Activated naive CD4-positive, alpha-beta T cell treated with anti-CD3 and anti-CD28 coated beads, Interleukin-2, amount 10 ng/mL, durations not matched to agents 7 days and 5 days (primary cell): ENCODE measurements at regions not wholly inside any gene's neighbourhood (a gene's known extent, or its start where the extent isn't known, plus 50 kb on each side); places are given as distances from the start of the nearest gene placed in this dataset.
"Not testable (repeated sequence)": the region's sequence is repeated elsewhere in the genome, so short reads cannot be mapped to it uniquely, and the experiment has no call there.

Experiments used
- CTCF ChIA-PET: fragments of 350-600 bp; sonication (Branson Sonifier 250); formaldehyde crosslinking; loops from one replicate; lab custom pipeline; 2021; ENCODE audit warnings: antibody characterized with exemption; lab: Charles Lee
- DNase-seq: peaks from one replicate; pipeline ENCODE4 v3.0.0-alpha.2; 2020
- H3K27ac Mint-ChIP-seq: one replicate; pipeline ENCODE4 v1.8.0; 2021; ENCODE audit warnings: mild to moderate bottlenecking, moderate library complexity, mixed read lengths
- H3K27me3 Mint-ChIP-seq: one replicate; pipeline ENCODE4 v1.8.0; 2021; ENCODE audit warnings: mild to moderate bottlenecking, mixed read lengths
- H3K36me3 Mint-ChIP-seq: one replicate; pipeline ENCODE4 v1.8.0; 2021; ENCODE audit warnings: mixed read lengths
- H3K4me1 Mint-ChIP-seq: one replicate; pipeline ENCODE4 v1.8.0; 2021; ENCODE audit warnings: mixed read lengths
- H3K4me3 Mint-ChIP-seq: one replicate; pipeline ENCODE4 v1.8.0; 2021; ENCODE audit warnings: mild to moderate bottlenecking, moderate library complexity, mixed read lengths
- H3K9me3 Mint-ChIP-seq: one replicate; pipeline ENCODE4 v1.8.0; 2021; ENCODE audit warnings: mixed read lengths

DNA sequence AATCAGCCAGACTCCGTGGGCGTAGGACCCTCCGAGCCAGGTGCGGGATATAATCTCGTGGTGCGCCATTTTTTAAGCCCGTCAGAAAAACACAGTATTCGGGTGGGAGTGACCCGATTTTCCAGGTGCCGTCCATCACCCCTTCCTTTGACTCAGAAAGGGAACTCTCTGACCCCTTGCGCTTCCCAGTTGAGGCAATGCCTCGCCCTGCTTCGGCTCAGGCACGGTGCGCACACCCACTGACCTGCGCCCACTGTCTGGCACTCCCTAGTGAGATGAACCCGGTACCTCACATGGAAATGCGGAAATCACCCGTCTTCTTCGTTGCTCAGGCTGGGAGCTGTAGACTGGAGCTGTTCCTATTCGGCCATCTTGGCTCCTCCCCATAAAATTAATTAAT lies 1366.5 kb downstream of the LRFN5 start:
- CTCF ChIA-PET, H3K36me3 Mint-ChIP-seq, H3K27me3 Mint-ChIP-seq, H3K9me3 Mint-ChIP-seq, H3K27ac Mint-ChIP-seq, H3K4me1 Mint-ChIP-seq, H3K4me3 Mint-ChIP-seq, DNase-seq: not testable (repeated sequence)

GRCh38 chr14:42965512-42965911 lies 1358.8 kb downstream of the LRFN5 start:
- Mint-ChIP-seq H3K27ac (no peak overlapping the region), H3K36me3 (no peaks in the 10 kb centered on the region), H3K27me3 (no peaks in the 10 kb centered on the region), H3K9me3 (peaks cover 5% of the 10 kb centered on the region), H3K4me1 (no peaks in the 10 kb centered on the region), H3K4me3 (no peak overlapping the region)
- DNase-seq: no peak
- CTCF ChIA-PET: no interaction called here

GRCh38 chr14:42961509-42961908 lies 1354.8 kb downstream of the LRFN5 start:
- CTCF ChIA-PET: no interaction called here
- no peaks in the 10 kb centered on the region for H3K4me1 Mint-ChIP-seq
- no peak for DNase-seq
- H3K4me3 Mint-ChIP-seq: no peak overlapping the region
- no peaks in the 10 kb centered on the region for H3K27me3 Mint-ChIP-seq
- H3K27ac Mint-ChIP-seq: no peak overlapping the region
- peaks cover 9% of the 10 kb centered on the region for H3K9me3 Mint-ChIP-seq
- no peaks in the 10 kb centered on the region for H3K36me3 Mint-ChIP-seq

GRCh38 chr14:42950363-42950762 lies 1343.7 kb downstream of the LRFN5 start:
- no peak overlapping the region for H3K4me3 Mint-ChIP-seq
- H3K27ac Mint-ChIP-seq: peak overlapping the region; percentile 67
- no peak for DNase-seq
- no peaks in the 10 kb centered on the region for H3K36me3 Mint-ChIP-seq
- CTCF ChIA-PET: no interaction called here
- no peaks in the 10 kb centered on the region for H3K4me1 Mint-ChIP-seq
- H3K27me3 Mint-ChIP-seq: no peaks in the 10 kb centered on the region
- H3K9me3 Mint-ChIP-seq: peaks cover 6% of the 10 kb centered on the region

DNA sequence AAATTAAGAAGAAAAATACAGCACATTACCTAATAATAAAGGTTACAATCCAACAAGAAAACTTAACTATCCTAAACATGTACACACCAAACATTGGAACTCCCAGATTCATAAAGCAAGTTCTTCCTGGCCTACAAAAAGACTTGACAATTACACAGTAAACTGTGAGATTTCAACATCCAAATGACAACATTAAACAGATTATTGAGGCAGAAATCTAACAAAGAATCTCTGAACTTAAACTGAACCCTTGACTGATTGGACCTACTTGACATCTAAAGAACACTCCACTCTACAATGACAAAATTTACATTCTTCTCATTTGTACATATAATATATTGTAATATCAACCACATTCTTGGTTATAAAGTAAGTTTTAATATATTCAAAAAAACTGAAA lies 1341.3 kb downstream of the LRFN5 start:
- no peak for DNase-seq
- H3K9me3 Mint-ChIP-seq: peaks cover 6% of the 10 kb centered on the region
- H3K27ac Mint-ChIP-seq: no peak overlapping the region
- H3K27me3 Mint-ChIP-seq: no peaks in the 10 kb centered on the region
- no peaks in the 10 kb centered on the region for H3K36me3 Mint-ChIP-seq
- CTCF ChIA-PET: no interaction called here
- no peaks in the 10 kb centered on the region for H3K4me1 Mint-ChIP-seq
- H3K4me3 Mint-ChIP-seq: no peak overlapping the region

- no peaks in the 10 kb centered on the region for H3K27me3 Mint-ChIP-seq
- DNase-seq: no peak
- no peaks in the 10 kb centered on the region for H3K36me3 Mint-ChIP-seq
- CTCF ChIA-PET: no interaction called here
- H3K4me3 Mint-ChIP-seq: no peak overlapping the region
- H3K27ac Mint-ChIP-seq: no peak overlapping the region
- H3K4me1 Mint-ChIP-seq: no peaks in the 10 kb centered on the region
- H3K9me3 Mint-ChIP-seq: peaks cover 2% of the 10 kb centered on the region
Observed at GRCh38 chr14:42944284-42944683, 1337.6 kb downstream of the LRFN5 start.

DNA sequence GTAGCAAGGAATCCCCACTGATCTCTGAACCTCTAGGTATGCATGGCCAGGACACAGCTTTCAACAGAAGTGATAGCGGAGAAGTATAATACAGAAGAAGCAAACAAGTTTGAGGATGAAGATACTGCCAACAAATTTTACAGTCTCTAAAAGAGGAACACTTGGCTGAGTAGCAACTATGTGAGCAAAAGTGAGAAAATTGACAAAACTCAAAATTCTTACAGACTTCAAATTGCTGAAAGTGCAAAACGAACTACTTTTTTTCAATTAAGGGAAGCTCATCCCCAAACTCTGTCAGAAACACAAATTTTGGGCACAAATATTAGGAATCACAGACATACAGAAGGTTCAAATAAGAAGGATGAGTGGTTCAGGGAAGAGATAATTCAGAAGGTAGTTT lies 1324.6 kb downstream of the LRFN5 start:
- CTCF ChIA-PET: no interaction called here
- H3K4me1 Mint-ChIP-seq: no peaks in the 10 kb centered on the region
- DNase-seq: no peak
- no peaks in the 10 kb centered on the region for H3K36me3 Mint-ChIP-seq
- H3K4me3 Mint-ChIP-seq: no peak overlapping the region
- peaks cover 15% of the 10 kb centered on the region for H3K9me3 Mint-ChIP-seq
- no peaks in the 10 kb centered on the region for H3K27me3 Mint-ChIP-seq
- no peak overlapping the region for H3K27ac Mint-ChIP-seq

DNA sequence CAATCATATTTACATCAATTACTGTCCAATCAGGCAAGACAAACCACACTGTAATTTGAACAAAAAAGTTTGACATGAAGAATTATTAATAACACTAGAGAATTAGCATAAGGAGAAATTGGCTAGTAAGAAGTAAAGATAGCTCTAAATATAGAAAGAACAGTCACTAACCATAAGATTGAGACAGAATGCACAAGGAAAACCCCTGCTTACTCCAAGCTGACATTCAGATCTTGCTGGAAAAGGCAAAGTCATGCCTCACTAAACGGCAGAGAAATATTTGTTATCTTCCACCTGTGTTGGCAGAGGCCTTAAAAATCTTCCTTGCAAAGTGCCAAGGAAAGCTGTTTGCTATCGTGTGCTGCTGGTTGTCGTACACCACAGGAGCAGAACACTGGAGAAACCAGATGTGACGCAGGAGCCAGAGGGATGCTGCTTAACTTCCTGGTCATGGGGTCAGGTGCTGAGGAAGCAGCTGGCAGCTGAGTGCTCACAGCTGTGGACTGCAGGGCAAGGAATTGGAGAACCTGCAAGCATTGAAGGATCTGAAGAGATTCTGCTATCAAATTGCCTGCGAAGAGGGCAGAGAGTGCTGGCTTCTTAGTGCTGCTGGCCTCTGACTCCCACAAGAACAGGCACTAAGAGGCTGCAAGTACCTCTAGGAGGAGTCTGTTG lies 1323.3 kb downstream of the LRFN5 start:
- peaks cover 19% of the 10 kb centered on the region for H3K9me3 Mint-ChIP-seq
- H3K27me3 Mint-ChIP-seq: no peaks in the 10 kb centered on the region
- H3K4me3 Mint-ChIP-seq: no peak overlapping the region
- CTCF ChIA-PET: no interaction called here
- no peaks in the 10 kb centered on the region for H3K36me3 Mint-ChIP-seq
- no peak for DNase-seq
- no peak overlapping the region for H3K27ac Mint-ChIP-seq
- H3K4me1 Mint-ChIP-seq: no peaks in the 10 kb centered on the region

DNA sequence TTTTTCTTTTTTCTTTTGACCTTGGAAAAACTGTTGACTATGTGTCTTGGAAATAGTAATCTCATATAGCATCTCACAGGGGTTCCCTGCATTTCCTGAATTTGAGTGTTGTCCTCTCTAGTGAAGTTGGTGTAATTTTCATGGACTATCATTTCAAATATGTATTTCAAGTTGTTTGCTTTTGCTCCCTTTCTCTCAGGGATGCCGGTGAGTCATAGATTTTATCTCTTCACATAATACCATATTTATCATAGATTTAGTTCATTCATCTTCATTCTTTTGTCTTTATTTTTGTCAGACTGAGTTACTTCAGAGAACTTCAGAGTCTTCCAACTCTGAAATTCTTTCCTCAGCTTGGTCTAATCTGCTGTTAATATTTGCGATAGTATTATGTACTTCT lies 1320.6 kb downstream of the LRFN5 start:
- Mint-ChIP-seq H3K4me1 (no peaks in the 10 kb centered on the region), H3K27ac (no peak overlapping the region), H3K27me3 (no peaks in the 10 kb centered on the region), H3K36me3 (no peaks in the 10 kb centered on the region), H3K9me3 (peaks cover 26% of the 10 kb centered on the region), H3K4me3 (no peak overlapping the region)
- DNase-seq: no peak
- CTCF ChIA-PET: no interaction called here

GRCh38 chr14:42921901-42922300 lies 1315.2 kb downstream of the LRFN5 start:
- Mint-ChIP-seq H3K27me3 (no peaks in the 10 kb centered on the region), H3K4me3 (no peak overlapping the region), H3K9me3 (peaks cover 10% of the 10 kb centered on the region), H3K27ac (no peak overlapping the region), H3K4me1 (no peaks in the 10 kb centered on the region), H3K36me3 (no peaks in the 10 kb centered on the region)
- CTCF ChIA-PET: no interaction called here
- DNase-seq: no peak

DNA sequence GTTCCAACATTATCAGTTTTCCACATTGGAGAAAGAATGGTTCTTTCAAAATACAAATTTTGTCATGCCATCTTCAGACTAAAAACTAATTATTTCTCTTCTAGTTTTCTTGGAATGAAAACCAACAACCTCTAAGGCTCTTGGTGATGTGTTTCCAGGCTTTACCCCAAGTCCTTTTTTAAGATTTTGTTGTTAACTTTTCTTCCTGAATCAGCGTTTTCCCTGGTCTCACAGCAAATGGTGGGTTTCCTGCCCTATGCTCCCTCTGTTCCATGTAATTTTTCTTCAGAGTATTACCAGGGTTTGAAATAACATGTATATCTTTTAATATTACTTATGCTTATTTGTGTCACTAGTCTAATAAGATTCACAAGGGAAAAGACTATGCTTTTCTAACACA lies 1311.9 kb downstream of the LRFN5 start:
- H3K9me3 Mint-ChIP-seq: peaks cover 11% of the 10 kb centered on the region
- no peak for DNase-seq
- CTCF ChIA-PET: no interaction called here
- no peaks in the 10 kb centered on the region for H3K4me1 Mint-ChIP-seq
- no peaks in the 10 kb centered on the region for H3K27me3 Mint-ChIP-seq
- no peak overlapping the region for H3K27ac Mint-ChIP-seq
- H3K4me3 Mint-ChIP-seq: no peak overlapping the region
- H3K36me3 Mint-ChIP-seq: no peaks in the 10 kb centered on the region

GRCh38 chr14:42911642-42912041 lies 1305.0 kb downstream of the LRFN5 start:
- Mint-ChIP-seq H3K27ac (no peak overlapping the region), H3K27me3 (no peaks in the 10 kb centered on the region), H3K9me3 (peaks cover 9% of the 10 kb centered on the region), H3K4me3 (no peak overlapping the region), H3K4me1 (no peaks in the 10 kb centered on the region), H3K36me3 (no peaks in the 10 kb centered on the region)
- DNase-seq: no peak
- CTCF ChIA-PET: no interaction called here

GRCh38 chr14:42909659-42910058 lies 1303.0 kb downstream of the LRFN5 start:
- Mint-ChIP-seq H3K4me3 (no peak overlapping the region), H3K27me3 (no peaks in the 10 kb centered on the region), H3K9me3 (peaks cover 1% of the 10 kb centered on the region), H3K27ac (no peak overlapping the region), H3K36me3 (no peaks in the 10 kb centered on the region), H3K4me1 (no peaks in the 10 kb centered on the region)
- CTCF ChIA-PET: no interaction called here
- no peak for DNase-seq

DNA sequence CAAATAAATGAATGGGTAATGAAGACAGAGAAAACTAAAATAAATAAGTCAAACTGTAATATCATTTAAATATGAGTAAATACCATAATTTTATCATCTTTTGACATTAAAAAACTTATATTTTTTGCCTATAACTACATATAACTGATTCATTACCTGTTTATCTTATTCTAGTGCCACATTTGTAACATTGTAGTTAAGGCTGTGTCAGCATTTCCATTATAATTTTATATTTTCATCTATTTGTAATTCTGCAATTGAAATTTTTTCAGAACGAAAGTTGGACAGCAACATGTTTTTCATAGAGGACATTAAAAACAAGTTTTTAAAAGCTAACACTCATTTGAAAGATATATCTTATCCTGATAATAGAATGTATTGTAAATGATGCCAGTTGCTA lies 1286.5 kb downstream of the LRFN5 start:
- Mint-ChIP-seq H3K9me3 (peaks cover 11% of the 10 kb centered on the region), H3K4me3 (no peak overlapping the region), H3K27ac (no peak overlapping the region), H3K4me1 (no peaks in the 10 kb centered on the region), H3K36me3 (no peaks in the 10 kb centered on the region), H3K27me3 (no peaks in the 10 kb centered on the region)
- CTCF ChIA-PET: no interaction called here
- DNase-seq: no peak

DNA sequence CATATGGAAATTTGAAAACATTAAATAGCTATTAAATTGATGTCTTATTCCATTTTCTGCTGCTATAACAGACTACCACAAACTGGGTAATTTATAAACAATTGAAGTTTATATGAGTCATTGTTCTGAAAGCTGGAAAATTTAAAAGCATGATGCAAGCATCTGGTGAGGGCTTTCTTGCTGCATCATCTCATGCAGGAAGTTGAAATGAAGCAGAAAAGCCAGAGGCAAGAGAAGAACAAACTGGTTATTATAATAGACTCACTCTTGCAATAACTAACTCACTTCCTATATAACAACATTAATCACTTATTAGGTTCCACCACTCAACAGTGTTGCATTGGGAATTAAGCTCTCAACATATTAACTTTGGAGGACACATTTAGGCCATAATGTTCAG lies 1277.4 kb downstream of the LRFN5 start:
- DNase-seq: no peak
- CTCF ChIA-PET: no interaction called here
- Mint-ChIP-seq H3K27me3 (no peaks in the 10 kb centered on the region), H3K9me3 (peaks cover 12% of the 10 kb centered on the region), H3K36me3 (no peaks in the 10 kb centered on the region), H3K4me1 (no peaks in the 10 kb centered on the region), H3K27ac (no peak overlapping the region), H3K4me3 (no peak overlapping the region)

DNA sequence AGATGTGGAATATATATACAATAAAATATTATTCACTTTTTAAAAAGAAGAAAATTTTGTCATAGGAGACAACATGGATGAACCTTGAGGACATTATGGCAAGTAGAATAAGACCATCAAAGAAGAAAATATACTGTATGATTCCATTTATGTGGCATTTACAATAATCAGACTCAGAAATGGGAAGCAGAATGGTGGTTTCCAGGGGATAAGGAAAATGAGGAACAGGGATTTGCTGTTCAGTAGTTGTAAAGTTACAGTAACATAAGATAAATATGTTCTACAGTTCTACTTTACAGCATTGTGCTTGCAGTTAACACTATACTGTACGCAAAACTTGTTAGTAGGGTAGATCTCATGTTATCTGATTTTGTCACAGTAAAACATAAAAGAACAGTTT lies 1271.0 kb downstream of the LRFN5 start:
- H3K4me3 Mint-ChIP-seq: no peak overlapping the region
- H3K27ac Mint-ChIP-seq: no peak overlapping the region
- H3K36me3 Mint-ChIP-seq: no peaks in the 10 kb centered on the region
- no peak for DNase-seq
- H3K27me3 Mint-ChIP-seq: no peaks in the 10 kb centered on the region
- H3K4me1 Mint-ChIP-seq: no peaks in the 10 kb centered on the region
- peaks cover 8% of the 10 kb centered on the region for H3K9me3 Mint-ChIP-seq
- CTCF ChIA-PET: no interaction called here
